Neural progenitor cell (in vitro differentiated cells): ENCODE measurements at regions not wholly inside any gene's neighbourhood (a gene's known extent, or its start where the extent isn't known, plus 50 kb on each side); places are given as distances from the start of the nearest gene placed in this dataset.

Experiments used
- DNase-seq: peaks from one replicate; pipeline ENCODE4 v3.0.0-alpha.2; 2016; ENCODE audit warnings: low spot score
- H2AFZ ChIP-seq: fragments of 200-600 bp; sonication (generic); replicated peaks from 2 replicates; pipeline ENCODE4 v1.6.1; 2016; ENCODE audit warnings: antibody characterized with exemption
- H3F3A ChIP-seq: fragments of 200-600 bp; sonication (generic); 2 replicates; pipeline ENCODE4 v1.6.1; 2016; ENCODE audit warnings: antibody characterized with exemption, low read depth
- H3K27ac ChIP-seq: fragments of 200-600 bp; sonication (generic); 2 replicates; pipeline ENCODE4 v1.5.1; 2016; ENCODE audit warnings: mild to moderate bottlenecking
- H3K27me3 ChIP-seq: fragments of 200-600 bp; sonication (generic); 2 replicates; pipeline ENCODE4 v1.6.1; 2016; ENCODE audit warnings: mild to moderate bottlenecking, moderate library complexity
- H3K36me3 ChIP-seq: fragments of 200-600 bp; sonication (generic); 2 replicates; pipeline ENCODE4 v1.5.1; 2016
- H3K4me1 ChIP-seq: fragments of 200-600 bp; sonication (generic); 2 replicates; pipeline ENCODE4 v1.6.1; 2016; ENCODE audit warnings: mixed run types
- H3K4me2 ChIP-seq: fragments of 200-600 bp; sonication (generic); 2 replicates; pipeline ENCODE4 v1.6.1; 2016
- H3K4me3 ChIP-seq: fragments of 200-600 bp; sonication (generic); 2 replicates; pipeline ENCODE4 v1.5.1; 2016
- H3K79me2 ChIP-seq: fragments of 200-600 bp; sonication (generic); 2 replicates; pipeline ENCODE4 v1.6.1; 2016; ENCODE audit warnings: low read depth
- H3K9ac ChIP-seq: fragments of 200-600 bp; sonication (generic); 2 replicates; pipeline ENCODE4 v1.6.1; 2016
- H3K9me3 ChIP-seq: fragments of 200-600 bp; sonication (generic); 2 replicates; pipeline ENCODE4 v1.5.1; 2016; ENCODE audit warnings: low read depth
- H4K20me1 ChIP-seq: fragments of 200-600 bp; sonication (generic); 2 replicates; pipeline ENCODE4 v1.6.1; 2016; ENCODE audit warnings: low read depth
- H3K27ac Mint-ChIP-seq: 3 replicates; pipeline ENCODE4 v1.8.0; 2021; ENCODE audit warnings: mixed read lengths
- H3K27me3 Mint-ChIP-seq: 2 replicates; pipeline ENCODE4 v1.8.0; 2022; ENCODE audit warnings: low read depth, mild to moderate bottlenecking, inconsistent platforms, moderate library complexity, mixed read lengths; ENCODE audit not compliant: insufficient read depth
- H3K36me3 Mint-ChIP-seq: 3 replicates; pipeline ENCODE4 v1.8.0; 2021; ENCODE audit warnings: mixed read lengths
- H3K4me1 Mint-ChIP-seq: 3 replicates; pipeline ENCODE4 v1.8.0; 2021; ENCODE audit warnings: mixed read lengths
- H3K4me3 Mint-ChIP-seq: 3 replicates; pipeline ENCODE4 v1.8.0; 2021; ENCODE audit warnings: mild to moderate bottlenecking, moderate library complexity, mixed read lengths
- H3K9me3 Mint-ChIP-seq: 3 replicates; pipeline ENCODE4 v1.8.0; 2020; ENCODE audit warnings: mixed read lengths
- EZH2 ChIP-seq: fragments of 200-600 bp; sonication (generic); IDR thresholded peaks from 2 replicates; pipeline ENCODE4 v1.6.1; 2017; ENCODE audit warnings: antibody characterized with exemption, mild to moderate bottlenecking, moderate library complexity
- EZH2phosphoT487 ChIP-seq: fragments of 200-600 bp; sonication (generic); IDR thresholded peaks from 2 replicates; pipeline ENCODE4 v1.6.1; 2017; ENCODE audit warnings: antibody characterized with exemption
- TF ChIP-seq, protein P1 (sequence below): fragments of 200-600 bp; sonication (generic); IDR thresholded peaks from 2 replicates; pipeline ENCODE4 v1.5.1; 2017; ENCODE audit warnings: antibody characterized with exemption, mild to moderate bottlenecking

DNA sequence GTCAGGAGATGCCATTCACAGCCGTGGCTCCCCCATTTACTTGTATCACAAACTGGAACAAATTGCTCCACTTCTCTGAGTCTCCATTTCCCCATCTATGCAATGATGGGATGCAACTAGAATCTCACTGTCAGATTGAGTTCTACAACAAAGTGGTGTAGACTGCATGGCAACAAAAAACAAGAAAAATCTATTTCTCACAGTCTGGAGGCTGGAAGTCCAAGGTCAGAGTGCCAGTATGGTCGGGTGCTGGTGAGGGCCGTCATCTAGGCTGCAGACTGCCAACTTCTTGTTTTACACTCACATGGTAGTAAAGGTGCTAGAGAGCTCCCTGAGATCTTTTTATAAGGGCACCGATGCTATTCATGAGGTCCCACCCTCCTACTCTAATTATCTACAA, 158.4 kb upstream of the BCL6 start:
- H2AFZ ChIP-seq, result no peak overlapping the region
- no peak overlapping the region for H3K27ac Mint-ChIP-seq
- no peaks in the 10 kb centered on the region for H4K20me1 ChIP-seq
- H3K27me3 ChIP-seq, result no peaks in the 10 kb centered on the region
- H3K9ac ChIP-seq, result no peak overlapping the region
- no peaks in the 10 kb centered on the region for H3K4me1 Mint-ChIP-seq
- no peaks in the 10 kb centered on the region for H3K9me3 ChIP-seq
- no peaks in the 10 kb centered on the region for H3K9me3 Mint-ChIP-seq
- TF ChIP-seq EZH2phosphoT487 (no peak), EZH2 (no peak)
- TF ChIP-seq, protein P1, sequence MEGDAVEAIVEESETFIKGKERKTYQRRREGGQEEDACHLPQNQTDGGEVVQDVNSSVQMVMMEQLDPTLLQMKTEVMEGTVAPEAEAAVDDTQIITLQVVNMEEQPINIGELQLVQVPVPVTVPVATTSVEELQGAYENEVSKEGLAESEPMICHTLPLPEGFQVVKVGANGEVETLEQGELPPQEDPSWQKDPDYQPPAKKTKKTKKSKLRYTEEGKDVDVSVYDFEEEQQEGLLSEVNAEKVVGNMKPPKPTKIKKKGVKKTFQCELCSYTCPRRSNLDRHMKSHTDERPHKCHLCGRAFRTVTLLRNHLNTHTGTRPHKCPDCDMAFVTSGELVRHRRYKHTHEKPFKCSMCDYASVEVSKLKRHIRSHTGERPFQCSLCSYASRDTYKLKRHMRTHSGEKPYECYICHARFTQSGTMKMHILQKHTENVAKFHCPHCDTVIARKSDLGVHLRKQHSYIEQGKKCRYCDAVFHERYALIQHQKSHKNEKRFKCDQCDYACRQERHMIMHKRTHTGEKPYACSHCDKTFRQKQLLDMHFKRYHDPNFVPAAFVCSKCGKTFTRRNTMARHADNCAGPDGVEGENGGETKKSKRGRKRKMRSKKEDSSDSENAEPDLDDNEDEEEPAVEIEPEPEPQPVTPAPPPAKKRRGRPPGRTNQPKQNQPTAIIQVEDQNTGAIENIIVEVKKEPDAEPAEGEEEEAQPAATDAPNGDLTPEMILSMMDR, result no peak
- H3K4me3 Mint-ChIP-seq, result no peak overlapping the region
- no peaks in the 10 kb centered on the region for H3F3A ChIP-seq
- H3K79me2 ChIP-seq, result no peaks in the 10 kb centered on the region
- no peaks in the 10 kb centered on the region for H3K36me3 ChIP-seq
- no peak overlapping the region for H3K4me2 ChIP-seq
- H3K36me3 Mint-ChIP-seq, result no peaks in the 10 kb centered on the region
- H3K4me3 ChIP-seq, result no peak overlapping the region
- H3K27ac ChIP-seq, result no peak overlapping the region
- peaks cover 3% of the 10 kb centered on the region for H3K27me3 Mint-ChIP-seq
- DNase-seq, result no peak
- H3K4me1 ChIP-seq, result no peaks in the 10 kb centered on the region

DNA sequence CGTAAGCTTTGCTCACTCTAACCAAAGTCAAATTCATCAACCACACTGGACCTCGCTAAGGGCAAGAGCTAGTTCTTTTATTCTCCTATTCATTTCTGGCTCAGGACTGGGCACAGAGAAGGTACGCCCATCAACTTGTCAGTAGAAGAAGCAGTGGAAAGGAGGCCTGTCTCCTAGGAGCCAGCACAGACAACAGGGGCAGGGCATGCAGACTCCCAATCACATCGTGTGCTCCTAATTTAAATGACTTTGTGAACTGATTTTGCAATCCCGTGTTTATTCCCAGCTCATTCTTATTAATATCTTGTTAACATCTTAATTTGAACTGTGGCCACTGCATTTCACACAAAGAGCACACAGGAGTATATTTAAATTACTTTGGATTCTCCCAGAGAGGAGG, 161.1 kb upstream of the BCL6 start:
- Histone ChIP-seq H3K27me3 (no peaks in the 10 kb centered on the region), H2AFZ (no peak overlapping the region), H3K27ac (no peak overlapping the region), H3K79me2 (no peaks in the 10 kb centered on the region), H3K36me3 (no peaks in the 10 kb centered on the region), H4K20me1 (no peaks in the 10 kb centered on the region), H3F3A (no peaks in the 10 kb centered on the region), H3K4me1 (no peaks in the 10 kb centered on the region), H3K4me3 (no peak overlapping the region), H3K9ac (no peak overlapping the region), H3K4me2 (no peak overlapping the region), H3K9me3 (no peaks in the 10 kb centered on the region)
- no peak overlapping the region for H3K27ac Mint-ChIP-seq
- H3K27me3 Mint-ChIP-seq, result peaks cover 6% of the 10 kb centered on the region
- no peak overlapping the region for H3K4me3 Mint-ChIP-seq
- H3K36me3 Mint-ChIP-seq, result no peaks in the 10 kb centered on the region
- H3K9me3 Mint-ChIP-seq, result no peaks in the 10 kb centered on the region
- H3K4me1 Mint-ChIP-seq, result no peaks in the 10 kb centered on the region
- DNase-seq, result no peak
- TF ChIP-seq, protein P1, result no peak
- TF ChIP-seq EZH2 (no peak), EZH2phosphoT487 (no peak)

DNA sequence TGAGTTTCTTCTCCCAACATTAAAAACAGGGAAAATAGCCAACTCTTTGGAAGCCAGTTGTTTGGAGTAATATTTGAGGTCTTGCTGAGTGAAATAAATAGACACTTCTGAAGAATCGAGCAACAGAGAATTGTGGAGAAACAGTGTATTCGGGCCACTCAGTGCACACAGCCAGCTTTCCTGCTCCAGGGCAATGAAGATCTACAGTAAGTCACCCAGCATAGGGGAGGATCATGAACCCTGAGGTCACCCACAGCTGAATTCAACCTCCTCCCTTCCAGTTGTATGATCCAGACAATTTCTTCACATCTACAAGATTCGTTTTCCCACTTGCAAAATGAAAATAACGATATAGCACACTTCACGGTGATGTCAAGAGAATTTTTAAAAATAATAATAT, 161.7 kb upstream of the BCL6 start:
- no peaks in the 10 kb centered on the region for H3K27me3 ChIP-seq
- Mint-ChIP-seq H3K4me1 (no peaks in the 10 kb centered on the region), H3K27ac (no peak overlapping the region), H3K4me3 (no peak overlapping the region), H3K36me3 (no peaks in the 10 kb centered on the region), H3K27me3 (peaks cover 6% of the 10 kb centered on the region), H3K9me3 (no peaks in the 10 kb centered on the region)
- H3K4me1 ChIP-seq, result no peaks in the 10 kb centered on the region
- H4K20me1 ChIP-seq, result no peaks in the 10 kb centered on the region
- no peak overlapping the region for H3K27ac ChIP-seq
- H3K9me3 ChIP-seq, result no peaks in the 10 kb centered on the region
- H3F3A ChIP-seq, result no peaks in the 10 kb centered on the region
- TF ChIP-seq EZH2phosphoT487 (no peak), EZH2 (no peak)
- TF ChIP-seq, protein P1, result no peak
- DNase-seq, result no peak
- H3K79me2 ChIP-seq, result no peaks in the 10 kb centered on the region
- H3K4me3 ChIP-seq, result no peak overlapping the region
- H3K36me3 ChIP-seq, result no peaks in the 10 kb centered on the region
- H3K4me2 ChIP-seq, result no peak overlapping the region
- no peak overlapping the region for H2AFZ ChIP-seq
- no peak overlapping the region for H3K9ac ChIP-seq

DNA sequence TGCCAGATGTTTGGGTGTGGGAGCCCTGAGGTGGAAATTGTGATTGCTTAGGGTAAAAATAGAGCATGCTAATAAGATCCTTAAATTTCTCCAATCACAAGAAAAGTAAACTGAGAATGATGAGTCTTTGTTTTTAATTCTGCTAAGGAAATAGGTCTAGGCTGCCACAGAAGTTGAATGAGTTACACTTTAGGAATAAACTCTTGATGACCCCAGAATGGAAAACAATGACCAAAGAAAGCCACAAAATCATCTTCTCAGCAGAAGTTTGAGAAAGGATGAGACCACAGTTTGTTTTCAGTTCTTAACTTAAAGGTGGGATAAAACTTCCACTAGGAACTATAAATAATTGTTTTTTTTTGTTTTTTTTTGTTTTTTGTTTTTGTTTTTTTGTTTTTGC, 164.6 kb upstream of the BCL6 start:
- H3K9me3 ChIP-seq, result no peaks in the 10 kb centered on the region

More for the DNA sequence above, 164.6 kb upstream of the BCL6 start:
- H3K27me3 ChIP-seq, result no peaks in the 10 kb centered on the region
- no peak overlapping the region for H2AFZ ChIP-seq
- H3K9ac ChIP-seq, result no peak overlapping the region
- no peak for TF ChIP-seq EZH2phosphoT487
- TF ChIP-seq, protein P1, result no peak
- no peak for TF ChIP-seq EZH2
- no peaks in the 10 kb centered on the region for H3K79me2 ChIP-seq
- Mint-ChIP-seq H3K36me3 (no peaks in the 10 kb centered on the region), H3K4me1 (no peaks in the 10 kb centered on the region), H3K4me3 (no peak overlapping the region), H3K27ac (no peak overlapping the region), H3K27me3 (peaks cover 6% of the 10 kb centered on the region), H3K9me3 (no peaks in the 10 kb centered on the region)
- no peaks in the 10 kb centered on the region for H3F3A ChIP-seq
- no peaks in the 10 kb centered on the region for H4K20me1 ChIP-seq
- H3K4me2 ChIP-seq, result no peak overlapping the region
- H3K4me3 ChIP-seq, result no peak overlapping the region
- no peak overlapping the region for H3K27ac ChIP-seq
- H3K4me1 ChIP-seq, result no peaks in the 10 kb centered on the region
- DNase-seq, result no peak
- H3K36me3 ChIP-seq, result no peaks in the 10 kb centered on the region
